GM12873 (cell line): ENCODE measurements at regions not wholly inside any gene's neighbourhood (a gene's known extent, or its start where the extent isn't known, plus 50 kb on each side); places are given as distances from the start of the nearest gene placed in this dataset.

Experiments
- CTCF ChIP-seq: IDR thresholded peaks from 2 replicates; pipeline ENCODE4 v1.5.1; 2012; ENCODE audit warnings: low read depth, mild to moderate bottlenecking, moderate library complexity, low read length, control low read depth; ENCODE audit not compliant: insufficient read depth; ENCODE audit errors: missing control alignments

- TF ChIP-seq CTCF: no peak
Observed at GRCh38 chr2:193199322-193199721, 1004.6 kb upstream of the TMEFF2 start.

GRCh38 chr2:193187816-193188215 lies 993.1 kb upstream of the TMEFF2 start:
- TF ChIP-seq CTCF: no peak

- no peak for TF ChIP-seq CTCF
Observed at GRCh38 chr2:193156480-193156879, 961.7 kb upstream of the TMEFF2 start.

- TF ChIP-seq CTCF: no peak
Observed at GRCh38 chr2:193154076-193154475, 959.3 kb upstream of the TMEFF2 start.

GRCh38 chr2:193153576-193153975 lies 958.8 kb upstream of the TMEFF2 start:
- no peak for TF ChIP-seq CTCF

- no peak for TF ChIP-seq CTCF
Observed at GRCh38 chr2:193141998-193142397, 947.3 kb upstream of the TMEFF2 start.

- no peak for TF ChIP-seq CTCF
Observed at GRCh38 chr2:193124815-193125214, 930.1 kb upstream of the TMEFF2 start.

- TF ChIP-seq CTCF: no peak
Observed at GRCh38 chr2:193114827-193115226, 920.1 kb upstream of the TMEFF2 start.
